ENCODE measurements at regions not wholly inside any gene's neighbourhood (a gene's known extent, or its start where the extent isn't known, plus 50 kb on each side); places are given as distances from the start of the nearest gene placed in this dataset.
"Not testable (repeated sequence)": the region's sequence is repeated elsewhere in the genome, so short reads cannot be mapped to it uniquely, and the experiment has no call there.

GRCh38 chrX:140447150-140447549, 57.7 kb downstream of the SOX3 start:
- no peak for DNase-seq (ENCODE audit: low read depth in 2 of 2)

- no peak for DNase-seq (ENCODE audit: low read depth in 2 of 2)
These were observed 64.0 kb downstream of the SOX3 start for GRCh38 chrX:140440876-140441275.

GRCh38 chrX:140439476-140439875, 65.4 kb downstream of the SOX3 start:
- DNase-seq (ENCODE audit: low read depth in 2 of 2), result no peak

GRCh38 chrX:140434347-140434746, 70.5 kb downstream of the SOX3 start:
- no peak for DNase-seq (ENCODE audit: low read depth in 2 of 2)

GRCh38 chrX:140433582-140433981, 71.3 kb downstream of the SOX3 start:
- DNase-seq (ENCODE audit: low read depth in 2 of 2), result no peak

GRCh38 chrX:140432346-140433175, 72.3 kb downstream of the SOX3 start:
- no peak for DNase-seq (ENCODE audit: low read depth in 2 of 2)

- DNase-seq (ENCODE audit: low read depth in 2 of 2), result no peak
These were observed 73.3 kb downstream of the SOX3 start for GRCh38 chrX:140431521-140431920.

- DNase-seq (ENCODE audit: low read depth in 2 of 2), result no peak
These were observed 79.0 kb downstream of the SOX3 start for GRCh38 chrX:140425712-140426395.

- DNase-seq (ENCODE audit: low read depth in 2 of 2), result no peak
These were observed 82.4 kb downstream of the SOX3 start for GRCh38 chrX:140422501-140422900.

GRCh38 chrX:140402131-140402530, 102.7 kb downstream of the SOX3 start:
- DNase-seq (ENCODE audit: low read depth in 2 of 2), result not testable (repeated sequence)

- DNase-seq (ENCODE audit: low read depth in 2 of 2), result not testable (repeated sequence)
These were observed 108.5 kb downstream of the SOX3 start for GRCh38 chrX:140396326-140396725.

- DNase-seq (ENCODE audit: low read depth in 2 of 2), result no peak
These were observed 111.4 kb downstream of the SOX3 start for GRCh38 chrX:140393507-140393906.

GRCh38 chrX:140391313-140391712, 113.6 kb downstream of the SOX3 start:
- no peak for DNase-seq (ENCODE audit: low read depth in 2 of 2)

- DNase-seq (ENCODE audit: low read depth in 2 of 2), result no peak
These were observed 115.5 kb downstream of the SOX3 start for GRCh38 chrX:140389331-140389730.

- DNase-seq (ENCODE audit: low read depth in 2 of 2), result no peak
These were observed 142.0 kb downstream of the SOX3 start for GRCh38 chrX:140362861-140363260.

GRCh38 chrX:140360924-140361323, 143.9 kb downstream of the SOX3 start:
- no peak for DNase-seq (ENCODE audit: low read depth in 2 of 2)

- DNase-seq (ENCODE audit: low read depth in 2 of 2), result no peak
These were observed 144.6 kb downstream of the SOX3 start for GRCh38 chrX:140360284-140360683.

- no peak for DNase-seq (ENCODE audit: low read depth in 2 of 2)
These were observed 148.9 kb downstream of the SOX3 start for GRCh38 chrX:140355922-140356321.

- DNase-seq (ENCODE audit: low read depth in 2 of 2), result no peak
These were observed 149.4 kb downstream of the SOX3 start for GRCh38 chrX:140355429-140355828.

GRCh38 chrX:140354431-140355120, 150.3 kb downstream of the SOX3 start:
- no peak for DNase-seq (ENCODE audit: low read depth in 2 of 2)

GRCh38 chrX:140346729-140347128, 158.1 kb downstream of the SOX3 start:
- DNase-seq (ENCODE audit: low read depth in 2 of 2), result no peak

- DNase-seq (ENCODE audit: low read depth in 2 of 2), result no peak
These were observed 161.5 kb downstream of the SOX3 start for GRCh38 chrX:140343226-140343868.
